ENCODE measurements at regions not wholly inside any gene's neighbourhood (a gene's known extent, or its start where the extent isn't known, plus 50 kb on each side); places are given as distances from the start of the nearest gene placed in this dataset.

GRCh38 chr1:101373570-101373969, 136.8 kb downstream of the S1PR1 start:
- TF ChIP-seq POLR2A (IDR thresholded peaks at IDR 0.05) (no peak), POLR2AphosphoS5 (IDR thresholded peaks at IDR 0.05) (no peak), CTCF (IDR thresholded peaks at IDR 0.05) (no peak), EP300 (IDR thresholded peaks at IDR 0.05; ENCODE audit: low read depth) (no peak)
